Astrocyte of the cerebellum (primary cell): ENCODE measurements at regions not wholly inside any gene's neighbourhood (a gene's known extent, or its start where the extent isn't known, plus 50 kb on each side); places are given as distances from the start of the nearest gene placed in this dataset.
"Not testable (repeated sequence)": the region's sequence is repeated elsewhere in the genome, so short reads cannot be mapped to it uniquely, and the experiment has no call there.

Experiments
- DNase-seq: peaks from one replicate; pipeline ENCODE4 v3.0.0-alpha.2; 2011; ENCODE audit warnings: low read depth
- H3K4me3 ChIP-seq: 2 replicates; pipeline ENCODE4 v1.5.1; 2011; ENCODE audit warnings: mild to moderate bottlenecking, low read depth, low read length, moderate library complexity
- in situ Hi-C: cut with HindIII; loops from 2 replicates; pipeline ENCODE4 v1.10.0; 2017; ENCODE audit warnings: low sequenced_read_pairs
- TF ChIP-seq, protein P1 (sequence below): IDR thresholded peaks from 2 replicates; pipeline ENCODE4 v1.5.1; 2012; ENCODE audit warnings: low read length, low read depth, moderate library complexity, mild to moderate bottlenecking; ENCODE audit errors: missing control alignments

DNA sequence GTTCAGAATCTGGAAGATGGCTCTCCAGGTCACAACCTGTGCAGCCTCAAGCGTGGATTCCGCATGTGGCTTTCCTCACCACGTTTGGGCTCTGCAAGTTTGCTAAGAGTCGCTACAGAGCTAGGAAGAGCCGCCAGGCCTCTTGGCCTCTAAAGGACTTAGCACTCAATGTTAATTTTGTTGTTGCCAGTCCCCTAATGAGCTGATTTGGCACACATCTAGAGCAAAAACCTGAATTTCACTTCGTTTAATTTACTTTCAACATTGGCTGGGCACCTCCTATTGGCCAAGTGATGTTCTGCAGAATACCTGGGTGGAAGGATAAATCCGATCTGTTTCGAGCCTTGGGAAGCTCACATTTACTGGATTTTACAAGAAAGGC is 65.8 kb upstream of the UNC5A start:
- in situ Hi-C loops = no loop called here
- DNase-seq = no peak
- TF ChIP-seq, protein P1, sequence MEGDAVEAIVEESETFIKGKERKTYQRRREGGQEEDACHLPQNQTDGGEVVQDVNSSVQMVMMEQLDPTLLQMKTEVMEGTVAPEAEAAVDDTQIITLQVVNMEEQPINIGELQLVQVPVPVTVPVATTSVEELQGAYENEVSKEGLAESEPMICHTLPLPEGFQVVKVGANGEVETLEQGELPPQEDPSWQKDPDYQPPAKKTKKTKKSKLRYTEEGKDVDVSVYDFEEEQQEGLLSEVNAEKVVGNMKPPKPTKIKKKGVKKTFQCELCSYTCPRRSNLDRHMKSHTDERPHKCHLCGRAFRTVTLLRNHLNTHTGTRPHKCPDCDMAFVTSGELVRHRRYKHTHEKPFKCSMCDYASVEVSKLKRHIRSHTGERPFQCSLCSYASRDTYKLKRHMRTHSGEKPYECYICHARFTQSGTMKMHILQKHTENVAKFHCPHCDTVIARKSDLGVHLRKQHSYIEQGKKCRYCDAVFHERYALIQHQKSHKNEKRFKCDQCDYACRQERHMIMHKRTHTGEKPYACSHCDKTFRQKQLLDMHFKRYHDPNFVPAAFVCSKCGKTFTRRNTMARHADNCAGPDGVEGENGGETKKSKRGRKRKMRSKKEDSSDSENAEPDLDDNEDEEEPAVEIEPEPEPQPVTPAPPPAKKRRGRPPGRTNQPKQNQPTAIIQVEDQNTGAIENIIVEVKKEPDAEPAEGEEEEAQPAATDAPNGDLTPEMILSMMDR = peak; percentile 22
- no peak overlapping the region for H3K4me3 ChIP-seq

DNA sequence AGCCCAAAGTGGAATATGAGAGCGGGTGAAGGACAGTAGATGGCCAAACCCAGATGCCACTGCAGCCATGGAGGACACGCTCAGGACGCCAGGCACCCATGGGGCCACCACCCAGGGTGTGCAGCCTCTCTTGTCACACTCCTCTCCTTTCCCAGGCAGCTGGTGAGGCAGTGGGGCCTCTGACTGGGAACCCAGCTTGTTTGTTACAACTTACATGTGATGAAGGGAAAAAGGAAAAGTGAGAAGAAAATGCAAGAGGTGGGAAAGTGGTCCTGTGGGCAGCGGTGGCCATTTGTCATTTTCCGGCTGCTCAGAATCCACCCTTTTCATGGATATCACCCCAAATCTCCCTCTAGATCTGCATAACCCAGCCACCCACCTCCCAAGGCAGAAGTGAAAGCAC is 62.7 kb upstream of the UNC5A start:
- DNase-seq = no peak
- no peak overlapping the region for H3K4me3 ChIP-seq
- in situ Hi-C loops = no loop called here
- TF ChIP-seq, protein P1 = no peak

DNA sequence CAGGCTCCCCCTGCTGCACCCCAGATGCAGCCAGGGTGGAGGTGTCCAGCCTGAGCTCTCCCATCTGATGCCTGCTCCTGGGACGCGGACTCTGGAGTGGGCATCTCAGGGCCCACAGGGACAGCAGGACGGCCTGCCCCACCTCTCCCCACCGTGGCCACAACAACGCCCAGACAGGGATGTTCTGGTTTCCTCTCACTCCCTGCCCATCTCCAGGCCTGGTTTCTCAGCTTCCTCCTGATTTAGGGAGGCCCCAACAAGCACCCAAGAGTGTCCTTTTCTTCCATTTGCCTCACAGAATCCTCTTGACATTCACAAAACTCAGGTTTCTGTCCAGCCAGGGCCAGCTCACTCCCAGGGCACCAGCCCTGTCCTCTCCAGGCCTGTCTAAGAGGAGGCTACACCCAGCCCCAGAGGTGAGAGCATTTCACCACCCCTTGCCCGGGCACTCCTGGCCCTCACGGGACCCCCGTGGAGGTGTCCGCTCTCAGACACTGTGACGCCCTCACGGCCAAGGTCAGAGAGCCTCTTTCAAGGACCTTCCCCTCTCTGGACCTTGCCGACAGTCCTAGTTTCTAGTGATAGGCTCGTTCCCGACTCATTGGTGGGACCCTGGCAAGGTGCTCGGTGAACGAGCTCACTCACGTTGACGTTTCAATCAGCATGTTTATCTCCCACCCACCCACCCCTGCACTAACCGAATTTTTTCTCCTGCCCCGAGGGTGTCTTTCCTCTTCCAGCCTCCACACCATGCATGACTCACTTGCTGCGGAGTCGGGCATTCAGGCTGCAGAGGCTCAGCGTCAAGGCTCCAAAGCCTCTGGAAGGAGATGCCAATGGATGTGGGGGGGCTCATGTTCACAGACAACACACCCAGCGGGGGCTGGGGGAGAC is 62.0 kb upstream of the UNC5A start:
- H3K4me3 ChIP-seq = no peak overlapping the region
- TF ChIP-seq, protein P1 = no peak
- in situ Hi-C loops = no loop called here
- DNase-seq = no peak

DNA sequence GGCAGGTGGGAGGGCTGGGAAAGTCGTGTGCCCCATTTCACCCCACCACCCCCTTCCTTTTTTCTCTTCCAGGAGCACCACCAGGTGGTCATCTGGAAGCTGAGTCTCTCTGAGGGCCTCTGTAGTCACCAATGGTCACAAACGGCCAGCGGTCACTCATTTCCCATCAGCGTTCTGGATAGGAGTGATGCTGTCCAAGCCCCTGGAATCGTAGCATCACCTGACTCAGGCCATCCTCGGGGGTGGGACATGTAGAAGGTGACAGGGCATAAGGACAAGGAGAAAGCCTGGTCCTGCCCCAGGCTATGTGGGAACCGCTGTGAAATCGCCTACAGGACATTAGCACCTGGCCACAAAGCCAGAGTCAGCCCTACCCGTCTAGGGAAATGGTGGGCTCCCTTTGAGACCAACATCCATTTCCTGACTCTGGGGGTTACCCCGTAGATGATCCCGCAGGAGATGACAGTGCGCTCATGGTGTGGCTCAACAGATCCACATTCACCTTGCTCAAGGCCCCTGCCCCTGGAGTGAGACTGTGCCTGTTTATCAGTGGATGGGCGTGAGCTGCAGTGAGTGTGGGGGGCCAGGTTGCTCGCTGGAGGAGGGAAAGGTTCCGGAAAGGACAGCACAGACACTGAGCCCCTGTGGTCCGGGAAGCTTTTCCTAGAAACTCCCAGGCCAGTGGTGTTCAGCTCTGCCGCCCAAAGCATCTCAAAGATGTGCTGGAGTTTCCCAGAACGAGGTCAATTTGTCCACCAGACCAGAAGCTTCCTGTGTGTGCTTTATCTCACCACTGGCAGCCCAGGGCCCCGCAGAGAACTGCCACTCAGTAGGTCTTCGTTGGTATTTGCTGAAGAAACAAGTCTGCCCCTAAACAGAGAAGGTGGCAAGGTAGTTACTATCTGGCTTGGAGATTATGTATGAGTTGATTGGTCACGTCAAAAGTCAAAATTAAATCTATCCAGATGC is 61.1 kb upstream of the UNC5A start:
- no peak overlapping the region for H3K4me3 ChIP-seq
- DNase-seq = no peak
- in situ Hi-C loops = no loop called here
- TF ChIP-seq, protein P1 = no peak

DNA sequence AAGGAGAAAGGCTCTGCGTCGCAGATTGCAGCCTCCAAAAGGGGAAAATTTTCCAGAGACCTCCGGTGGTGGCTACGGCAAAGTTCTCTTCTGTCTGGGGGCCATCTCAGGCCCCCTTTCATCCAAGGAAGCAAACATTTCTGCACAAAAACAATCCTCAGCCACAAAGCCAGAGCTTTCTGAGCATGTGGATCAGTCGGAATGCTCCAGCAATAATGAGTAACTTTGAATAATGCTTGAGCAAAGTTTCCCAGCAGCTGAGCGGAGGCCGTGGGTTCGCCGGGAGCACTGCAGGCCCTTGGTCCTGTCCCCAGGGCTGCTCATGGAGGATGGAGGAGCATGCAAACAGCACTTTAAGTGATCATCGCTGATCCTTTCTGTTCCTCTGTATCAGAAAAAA is 60.2 kb upstream of the UNC5A start:
- in situ Hi-C loops = no loop called here
- TF ChIP-seq, protein P1 = no peak
- no peak for DNase-seq
- no peak overlapping the region for H3K4me3 ChIP-seq

DNA sequence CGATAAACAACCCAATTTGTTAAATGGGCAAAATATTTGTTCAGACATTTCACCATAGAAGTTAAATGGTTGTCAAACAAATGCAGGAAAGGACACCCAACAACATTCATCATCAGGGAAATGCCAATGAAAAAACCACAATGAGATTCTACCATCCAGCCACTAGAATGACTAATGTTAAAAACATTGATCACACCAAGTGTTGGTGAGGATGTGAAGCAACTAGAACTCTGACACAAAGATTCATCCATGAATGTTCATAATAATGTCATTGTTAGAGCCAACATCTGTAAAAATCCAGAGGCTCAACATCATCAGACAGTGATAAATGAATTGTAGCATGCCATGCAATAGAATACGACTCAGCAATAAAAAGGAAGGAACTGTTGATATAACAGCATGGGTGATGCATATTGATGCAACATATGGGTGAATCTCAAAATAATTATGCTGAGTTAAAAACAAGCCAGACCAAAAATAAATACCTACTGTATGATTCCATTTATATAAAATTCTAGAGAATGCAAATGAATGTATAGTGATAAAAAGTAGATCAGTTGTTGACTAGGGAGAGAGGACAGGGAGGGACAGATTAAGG is 55.9 kb upstream of the UNC5A start:
- in situ Hi-C loops = no loop called here
- no peak overlapping the region for H3K4me3 ChIP-seq
- no peak for DNase-seq
- TF ChIP-seq, protein P1 = no peak

DNA sequence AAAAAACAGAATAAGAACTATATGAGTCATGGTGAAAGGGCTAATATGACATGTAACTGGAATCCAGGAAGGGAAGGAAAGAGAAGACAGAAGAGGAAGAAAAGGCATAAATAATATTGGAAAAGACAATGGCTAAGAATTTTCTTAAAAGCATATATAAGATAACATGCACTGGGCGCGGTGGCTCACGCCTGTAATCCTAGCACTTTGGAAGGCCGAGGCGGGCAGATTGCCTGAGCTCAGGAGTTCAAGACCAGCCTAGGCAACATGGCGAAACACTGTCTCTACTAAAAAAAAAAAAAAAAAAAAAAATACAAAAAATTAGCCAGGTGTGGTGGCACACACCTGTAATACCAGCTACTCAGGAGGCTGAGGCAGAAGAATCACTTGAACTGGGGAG is 54.8 kb upstream of the UNC5A start:
- in situ Hi-C loops, DNase-seq, H3K4me3 ChIP-seq: not testable (repeated sequence)

DNA sequence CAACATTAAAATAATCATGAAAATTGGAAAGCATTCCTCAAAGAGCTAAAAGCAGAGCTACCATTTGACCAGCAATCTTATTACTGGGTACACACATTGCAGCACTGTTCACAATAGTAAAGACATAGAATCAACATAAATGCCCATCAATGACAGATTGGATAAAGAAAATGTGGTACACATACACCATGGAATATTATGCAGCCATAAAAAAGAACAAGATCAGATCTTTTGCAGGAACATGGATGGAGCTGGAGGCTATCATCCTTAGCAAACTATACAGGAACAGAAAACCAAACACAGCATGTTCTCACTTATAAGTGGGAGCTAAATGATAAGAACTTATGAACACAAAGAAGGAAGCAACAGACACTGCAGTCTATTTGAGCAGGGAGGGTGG is 52.8 kb upstream of the UNC5A start:
- DNase-seq, H3K4me3 ChIP-seq, in situ Hi-C loops: not testable (repeated sequence)
